ENCODE measurements at regions not wholly inside any gene's neighbourhood (a gene's known extent, or its start where the extent isn't known, plus 50 kb on each side); places are given as distances from the start of the nearest gene placed in this dataset.

- no peak for TF ChIP-seq ZNF292 (CRISPR knock-in tag; IDR thresholded peaks at IDR 0.05; ENCODE audit: borderline replicate concordance, low read depth)
- no peak for TF ChIP-seq ATRX (CRISPR knock-in tag; IDR thresholded peaks at IDR 0.05; ENCODE audit: borderline replicate concordance)
- TF ChIP-seq CCAR2 (optimal IDR thresholded peaks at IDR 0.05; ENCODE audit: low read depth, low read length) = no peak
- no peak for TF ChIP-seq CBX1 (IDR thresholded peaks at IDR 0.05; ENCODE audit: low read depth)
- no peak for TF ChIP-seq MYPOP (CRISPR knock-in tag; IDR thresholded peaks at IDR 0.05)
- no peak for TF ChIP-seq ZNF850 (CRISPR knock-in tag; conservative IDR thresholded peaks at IDR 0.05)
- no peak for TF ChIP-seq NONO (IDR thresholded peaks at IDR 0.05)
- TF ChIP-seq NONO (CRISPR knock-in tag; conservative IDR thresholded peaks at IDR 0.05) = no peak
- TF ChIP-seq ZNF564 (CRISPR knock-in tag; IDR thresholded peaks at IDR 0.05) = no peak
- no peak for TF ChIP-seq ZNF644 (CRISPR knock-in tag; IDR thresholded peaks at IDR 0.05; ENCODE audit: low read depth)
- TF ChIP-seq PHF21A (CRISPR knock-in tag; IDR thresholded peaks at IDR 0.05) = no peak
Observed at GRCh38 chr1:14240265-14240664, 358.2 kb upstream of the KAZN start (continued).

- POLR2A ChIA-PET = no interaction called here
- CTCF ChIA-PET (ENCODE audit: low intra/inter-chr PET ratio, low total read pairs) = no interaction called here
- Histone ChIP-seq H3K9me3 (ENCODE audit: low read length) (no peaks in the 10 kb centered on the region), H3K79me2 (ENCODE audit: insufficient read depth, low read length) (no peaks in the 10 kb centered on the region), H3K9ac (ENCODE audit: insufficient read depth, low read depth, low read length) (no peak overlapping the region), H3K4me2 (ENCODE audit: low read depth, low read length) (no peak overlapping the region), H3K27me3 (ENCODE audit: control insufficient read depth in 1 of 2, insufficient read depth in 2 of 2, low read length in 2 of 2) (no peaks in the 10 kb centered on the region), H3K4me1 (ENCODE audit: insufficient read depth, low read length) (0 out of 2 replicates have a peak, but pooled peaks cover 6% of the 10 kb centered on the region), H2AFZ (ENCODE audit: low read length) (no peak overlapping the region), H3K4me3 (replicated peaks in 1 of 3; ENCODE audit: insufficient read depth in 1 of 3, low read depth in 2 of 3, low read length in 3 of 3) (no peak overlapping the region), H3K36me3 (replicated peaks in 1 of 2; ENCODE audit: control insufficient read depth in 1 of 2, insufficient read depth in 2 of 2, low read length in 2 of 2) (no peaks in the 10 kb centered on the region), H4K20me1 (ENCODE audit: insufficient read depth, low read length) (no peaks in the 10 kb centered on the region), H3K27ac (ENCODE audit: extremely low read length, insufficient read depth, low read length) (no peak overlapping the region)
- no peak for TF ChIP-seq MIER2 (CRISPR knock-in tag; IDR thresholded peaks at IDR 0.05)
- TF ChIP-seq ZFAT (CRISPR knock-in tag; conservative IDR thresholded peaks at IDR 0.05) = no peak
- no peak for TF ChIP-seq ZBTB44 (CRISPR knock-in tag; IDR thresholded peaks at IDR 0.05)
- no peak for TF ChIP-seq MEIS2 (CRISPR knock-in tag; IDR thresholded peaks at IDR 0.05)
- no peak for TF ChIP-seq ZNF589 (CRISPR knock-in tag; conservative IDR thresholded peaks at IDR 0.05)
- TF ChIP-seq CHCHD3 (CRISPR knock-in tag; IDR thresholded peaks at IDR 0.05) = no peak
- TF ChIP-seq CREBL2 (CRISPR knock-in tag; IDR thresholded peaks at IDR 0.05; ENCODE audit: borderline replicate concordance) = no peak
- no peak for TF ChIP-seq ZNF317 (CRISPR knock-in tag; IDR thresholded peaks at IDR 0.05)
- no peak for TF ChIP-seq ATF7-NPFF (CRISPR knock-in tag; IDR thresholded peaks at IDR 0.05; ENCODE audit: low read depth)
- TF ChIP-seq SMAD9 (CRISPR knock-in tag; IDR thresholded peaks at IDR 0.05) = no peak
- TF ChIP-seq SATB2 (CRISPR knock-in tag; IDR thresholded peaks at IDR 0.05) = no peak
- no peak for TF ChIP-seq HOXA5 (CRISPR knock-in tag; IDR thresholded peaks at IDR 0.05)
- FAIRE-seq = no peak
- no peak for DNase-seq (ENCODE audit: low spot score)
- in situ Hi-C loops (cut with HindIII; ENCODE audit: extremely low pct_ligation_motif_present, low pct_unique_long_range_greater_than_20kb) (no loop called here), intact Hi-C loops (cut with micrococcal nuclease; ENCODE audit: unreplicated experiment) (no loop called here)
- no peak for ATAC-seq
- BruUV-seq (replicated peaks) = no TSS peak
- 32% methylated on average over 3 of the region's 3 CpGs for WGBS (ENCODE audit: low lambda C conversion rate)
Observed at GRCh38 chr1:14242123-14242522, 356.4 kb upstream of the KAZN start.
